Pancreas (tissue), 10 donors: ENCODE measurements at regions not wholly inside any gene's neighbourhood (a gene's known extent, or its start where the extent isn't known, plus 50 kb on each side); places are given as distances from the start of the nearest gene placed in this dataset.
"Not testable (repeated sequence)": the region's sequence is repeated elsewhere in the genome, so short reads cannot be mapped to it uniquely, and the experiment has no call there.

ENCODE experiments used
- ATAC-seq, 4 donors: fragments of 200-7000 bp; cut with Tn5 transposase; one replicate each; pipeline versions ENCODE4 v1.8.0 to v1.9.1; 2020; ENCODE audit warnings: mild to moderate bottlenecking in 4 of 4, moderate library complexity in 4 of 4
- DNase-seq, 6 donors: peaks; one replicate each; pipeline ENCODE4 v3.0.0-alpha.2; 2020
- FAIRE-seq: peaks from 2 replicates; lab custom pipeline; 2012; peaks lifted over from hg19 to GRCh38; lab: Jason Lieb, UNC
- H3K27ac ChIP-seq, 4 donors: fragments of 200-600 bp; sonication (generic); 1 replicate in 3 of 4; 2 replicates in 1 of 4; pipeline versions ENCODE4 v1.5.0 to v1.8.0; 2020
- H3K27me3 ChIP-seq, 4 donors: fragments of 200-600 bp; one replicate each; pipeline ENCODE4 v1.8.0; 2021
- H3K36me3 ChIP-seq, 3 donors: fragments of 200-600 bp; sonication (generic) in 1 of 3; one replicate each; pipeline versions ENCODE4 v1.5.0 to v1.8.0; 2020 to 2021
- H3K4me1 ChIP-seq, 3 donors: fragments of 200-600 bp; one replicate each; pipeline ENCODE4 v1.8.0; 2021
- H3K4me3 ChIP-seq, 4 donors: fragments of 200-600 bp; sonication (generic) in 2 of 4; one replicate each; pipeline versions ENCODE4 v1.5.0 to v1.8.0; 2020 to 2021
- H3K9me3 ChIP-seq, 4 donors: fragments of 200-600 bp; one replicate each; pipeline ENCODE4 v1.8.0; 2021
- CTCF ChIP-seq, 4 donors: fragments of 200-600 bp; sonication (generic) in 3 of 4; IDR thresholded peaks; one replicate each; pipeline versions ENCODE4 v1.5.0 to v1.8.0; 2021; ENCODE audit warnings: antibody characterized with exemption in 4 of 4
- WGBS, 2 donors: extraction: QIAGEN DNeasy Blood & Tissue Kit; methylation state at CpG; one replicate each; pipeline ENCODE4 v1.1.7; 2013; 5-methylcytosine and 5-hydroxymethylcytosine counted together
- intact Hi-C, 3 donors: fragments of 100-400 bp; cut with DNase I; formaldehyde crosslinking; loops; one replicate each; pipeline versions ENCODE4 v1.11.1 to v1.14.2; 2022
- donor health status: healthy with polysubstance abuse.
- donor health status: DM: no; HTN: no; CAD: no; lungs with moderate emphysema.
- donor health status: DM: no; HTN: no; CAD: no.
- donor health status: control.
- donor health status: control.
- donor health status: Bipolar disorder and iron deficiency.
- donor health status: DM: yes; HTN: yes; CAD: no.
- donor health status: DM: no; HTN: no; CAD: no.
- donor health status: DM: no; HTN: no; CAD: no.
- donor health status: DM: yes; HTN: yes; CAD: no.

- Histone ChIP-seq H3K27me3 (no peaks in the 10 kb centered on the region), H3K27ac (no peak overlapping the region), H3K36me3 (no peaks in the 10 kb centered on the region), H3K4me1 (no peaks in the 10 kb centered on the region), H3K9me3 (no peaks in the 10 kb centered on the region), H3K4me3 (no peak overlapping the region)
- no peak for FAIRE-seq
- ATAC-seq = peak in 1 of 4 donors; percentile 32
- no peak for TF ChIP-seq CTCF (IDR thresholded peaks at IDR 0.05)
- DNase-seq = no peak
- 73 to 74% methylated on average over 1 of the region's 1 CpG for WGBS, 2 donors
- intact Hi-C loops = no loop called here
Observed at GRCh38 chr5:145521523-145521922, 313.6 kb downstream of the PRELID2 start.

- Histone ChIP-seq H3K27ac (no peak overlapping the region), H3K4me1 (no peaks in the 10 kb centered on the region), H3K4me3 (no peak overlapping the region), H3K9me3 (no peaks in the 10 kb centered on the region), H3K27me3 (no peaks in the 10 kb centered on the region), H3K36me3 (no peaks in the 10 kb centered on the region)
- FAIRE-seq (no peak), DNase-seq (no peak), ATAC-seq (peak in 1 of 4 donors; percentile 29)
- TF ChIP-seq CTCF (IDR thresholded peaks at IDR 0.05) = no peak
- WGBS, 2 donors = 65 to 68% methylated on average over 3 of the region's 3 CpGs
- intact Hi-C loops = no loop called here
Observed at GRCh38 chr5:145521066-145521465, 314.1 kb downstream of the PRELID2 start.

- no peak for TF ChIP-seq CTCF (IDR thresholded peaks at IDR 0.05)
- Histone ChIP-seq H3K4me1 (no peaks in the 10 kb centered on the region), H3K9me3 (no peaks in the 10 kb centered on the region), H3K27ac (no peak overlapping the region), H3K36me3 (no peaks in the 10 kb centered on the region), H3K27me3 (no peaks in the 10 kb centered on the region), H3K4me3 (no peak overlapping the region)
- 78% methylated on average over 4 of the region's 4 CpGs for WGBS, 2 donors
- intact Hi-C loops = no loop called here
- FAIRE-seq = no peak
- no peak for ATAC-seq
- no peak for DNase-seq
Observed at GRCh38 chr5:145520335-145520734, 314.8 kb downstream of the PRELID2 start.

- H3K9me3 ChIP-seq, H3K4me1 ChIP-seq, DNase-seq, FAIRE-seq, H3K36me3 ChIP-seq, ATAC-seq, H3K27ac ChIP-seq, intact Hi-C loops, H3K4me3 ChIP-seq, H3K27me3 ChIP-seq: not testable (repeated sequence)
Observed at GRCh38 chr5:145517588-145517987, 317.6 kb downstream of the PRELID2 start.

- H3K27me3 ChIP-seq = no peaks in the 10 kb centered on the region
- H3K36me3 ChIP-seq = no peaks in the 10 kb centered on the region
- 93 to 96% methylated on average over 3 of the region's 3 CpGs for WGBS, 2 donors
- TF ChIP-seq CTCF (IDR thresholded peaks at IDR 0.05) = no peak
- DNase-seq (no peak), FAIRE-seq (no peak), ATAC-seq (no peak)
- no peak overlapping the region for H3K27ac ChIP-seq
- peaks cover 8 to 20% (median 16%) of the 10 kb centered on the region in 3 donors for H3K4me1 ChIP-seq
- intact Hi-C loops = no loop called here
- H3K4me3 ChIP-seq = no peak overlapping the region
- H3K9me3 ChIP-seq = no peaks in the 10 kb centered on the region
Observed at GRCh38 chr5:145511351-145511750, 323.8 kb downstream of the PRELID2 start.
